ENCODE measurements at regions not wholly inside any gene's neighbourhood (a gene's known extent, or its start where the extent isn't known, plus 50 kb on each side); places are given as distances from the start of the nearest gene placed in this dataset.
"Not testable (repeated sequence)": the region's sequence is repeated elsewhere in the genome, so short reads cannot be mapped to it uniquely, and the experiment has no call there.

DNA sequence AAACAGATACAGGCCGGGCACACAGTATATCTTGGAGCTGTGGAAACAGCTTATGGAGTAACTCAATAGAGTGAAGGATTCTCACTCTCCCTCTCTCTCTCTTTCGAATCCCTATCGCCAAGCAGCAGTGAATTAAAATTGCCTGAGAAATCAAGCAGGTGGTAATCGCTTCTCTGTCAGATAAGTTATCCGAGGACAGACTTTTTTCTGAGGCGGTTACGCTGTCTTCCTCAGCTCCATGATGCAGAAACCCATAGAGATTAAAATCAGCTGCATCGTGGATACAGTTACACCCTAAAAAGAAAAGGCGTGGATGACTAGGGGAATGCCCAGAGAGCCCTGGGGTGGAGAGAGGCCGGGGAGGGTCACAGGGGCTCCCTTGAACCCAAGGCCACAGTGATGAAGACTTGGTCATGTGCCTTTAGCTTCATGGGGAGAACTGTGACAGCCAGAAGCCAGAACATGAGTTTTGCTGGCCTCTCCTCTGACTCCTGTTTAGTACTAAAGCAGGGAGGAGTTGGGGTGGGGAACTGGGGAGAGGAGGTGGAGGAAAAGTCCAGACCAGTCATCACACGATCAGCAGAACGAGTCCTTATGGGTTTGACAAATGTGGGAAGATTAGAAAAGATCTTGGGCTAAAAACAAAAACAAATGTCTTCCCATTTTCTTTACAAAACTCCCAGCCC is 138.8 kb upstream of the JARID2 start:
- no peak for DNase-seq

DNA sequence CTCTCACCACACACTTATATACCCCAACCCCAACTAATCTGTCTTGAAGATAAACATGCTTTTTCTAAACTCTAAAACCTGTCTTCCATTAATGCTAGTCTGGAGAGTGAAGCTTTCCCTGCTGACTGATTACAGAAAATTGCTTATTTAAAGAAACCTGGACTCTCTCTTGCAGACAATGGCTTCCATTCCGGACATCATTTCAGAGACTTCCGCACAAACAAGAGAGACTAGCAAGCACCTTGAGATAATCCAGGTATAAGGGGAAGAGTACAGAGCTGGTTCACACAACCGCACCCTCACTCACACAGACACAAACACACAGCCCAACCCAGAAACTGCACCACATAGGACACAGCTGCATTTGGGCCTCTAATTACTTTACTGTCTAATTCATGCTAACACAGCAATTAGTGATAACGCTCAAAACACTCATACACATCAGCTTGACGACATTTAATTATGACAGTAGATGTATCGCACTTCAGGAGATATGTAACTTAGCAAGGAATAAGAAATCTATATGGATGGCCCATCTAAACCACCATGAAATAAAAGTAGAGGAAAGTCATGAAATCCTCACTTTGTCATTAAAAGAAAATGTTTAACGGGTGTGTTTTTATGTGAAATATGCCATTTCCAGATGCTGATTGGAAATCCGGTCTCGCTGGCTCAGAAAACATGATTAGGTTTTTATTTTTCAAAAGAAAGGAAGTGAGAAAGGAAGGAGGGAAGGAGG is 138.1 kb upstream of the JARID2 start:
- DNase-seq, result no peak

DNA sequence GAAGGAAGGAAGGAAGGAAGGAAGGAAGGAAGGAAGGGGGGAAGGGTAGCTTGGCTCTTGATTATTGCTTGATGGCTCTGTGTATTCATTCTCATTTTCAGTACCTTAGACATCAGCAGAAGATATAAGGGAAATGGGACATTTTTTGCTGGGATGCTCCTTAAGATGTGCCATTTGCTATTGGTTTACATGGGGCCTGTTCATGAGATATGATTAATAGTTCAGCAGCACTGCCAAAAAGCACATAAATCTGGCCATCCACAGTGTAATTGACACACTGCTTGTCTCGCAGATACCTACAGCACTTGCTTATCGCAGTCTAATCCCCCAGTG is 137.5 kb upstream of the JARID2 start:
- DNase-seq, result no peak

DNA sequence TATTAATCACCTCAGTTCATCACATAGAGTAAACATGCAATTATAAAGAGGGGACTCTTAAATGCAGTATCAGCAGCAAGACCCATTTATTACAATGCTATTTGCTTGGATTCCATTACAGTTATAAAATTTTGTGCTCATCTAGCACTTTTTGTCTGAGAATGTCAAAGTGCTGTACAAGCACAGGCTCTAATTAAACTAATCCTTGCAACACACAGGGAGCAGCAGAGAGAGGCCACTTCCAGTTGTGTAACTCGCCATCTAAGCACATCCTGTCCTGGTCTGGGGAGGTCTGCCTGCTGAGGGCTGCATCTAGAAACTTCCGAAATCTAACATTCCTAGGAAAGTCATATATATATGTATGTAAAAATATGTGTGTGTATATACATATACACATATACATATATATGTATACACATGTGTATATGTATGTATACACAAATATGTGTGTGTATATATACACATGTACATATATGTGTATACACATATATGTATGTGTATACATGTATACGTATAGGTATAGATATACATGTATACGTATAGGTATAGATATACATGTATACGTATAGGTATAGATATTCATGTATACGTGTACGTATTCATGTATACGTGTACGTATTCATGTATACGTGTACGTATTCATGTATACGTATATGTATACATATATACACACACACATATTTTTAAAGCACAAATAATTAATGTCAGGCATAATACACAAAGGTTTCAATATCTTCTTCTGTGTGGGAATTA is 136.4 kb upstream of the JARID2 start:
- DNase-seq, result no peak

DNA sequence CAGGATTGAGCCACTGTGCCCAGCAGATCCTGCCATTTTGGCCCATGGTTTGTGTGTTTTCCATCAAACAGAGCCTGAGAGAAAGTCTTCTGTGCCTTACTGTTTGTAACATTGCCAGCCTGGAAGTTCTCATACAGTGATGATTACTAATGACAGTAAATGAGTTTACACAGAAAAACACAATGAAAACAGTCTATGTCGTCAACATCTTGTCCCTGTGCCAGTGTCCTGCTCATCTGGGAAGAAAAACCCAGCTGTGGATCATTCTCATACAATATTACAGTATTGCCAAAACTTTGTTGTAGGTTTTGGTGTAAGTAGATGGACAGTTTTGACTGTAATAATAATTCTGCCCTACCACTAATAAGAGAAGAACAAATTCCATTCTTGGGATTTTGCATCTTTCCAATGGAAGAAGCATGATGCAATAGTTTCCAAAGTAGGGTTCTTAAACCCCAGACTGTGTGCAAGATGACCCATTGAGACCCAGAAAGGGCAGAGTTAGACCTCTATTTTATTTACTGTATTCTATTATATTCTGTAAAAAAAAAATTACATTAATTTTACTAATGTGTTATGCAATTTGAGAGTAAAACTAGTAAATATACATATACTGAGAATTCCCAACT is 135.0 kb upstream of the JARID2 start:
- no peak for DNase-seq

DNA sequence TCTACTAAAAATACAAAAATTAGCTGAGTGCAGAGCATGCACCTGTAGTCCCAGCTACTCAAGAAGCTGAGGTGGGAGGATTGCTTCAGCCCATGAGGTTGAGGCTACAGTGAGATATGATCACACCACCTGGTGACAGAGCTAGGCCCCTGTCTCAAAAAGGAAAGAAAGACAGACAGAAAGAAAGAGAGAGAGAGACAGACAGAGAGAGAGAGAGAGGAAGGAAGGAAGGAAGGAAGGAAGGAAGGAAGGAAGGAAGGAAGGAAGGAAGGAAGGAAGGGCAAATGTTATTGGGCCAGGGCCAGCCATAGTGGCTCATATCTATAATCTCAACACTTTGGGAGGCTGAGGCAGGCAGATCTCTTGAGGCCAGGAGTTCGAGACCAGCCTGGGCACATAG is 134.3 kb upstream of the JARID2 start:
- DNase-seq, result not testable (repeated sequence)

DNA sequence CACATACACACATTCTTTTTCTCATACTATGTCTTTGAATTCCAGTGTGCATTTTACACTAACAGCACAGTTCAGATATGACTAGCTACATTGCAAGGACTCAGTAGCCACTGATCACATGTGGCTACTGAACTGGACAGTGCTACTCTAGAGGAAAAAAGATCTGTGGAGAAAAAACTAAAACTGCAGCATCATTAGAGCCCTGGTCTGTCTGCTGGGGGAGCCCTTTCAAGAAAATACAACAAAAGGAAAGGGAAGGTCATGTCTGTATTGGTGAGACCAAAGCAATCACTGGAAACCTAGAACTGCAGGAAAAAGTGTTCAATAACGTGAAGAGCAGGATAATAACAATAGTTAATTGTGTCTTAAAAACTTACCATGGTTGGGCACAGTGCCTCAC is 132.3 kb upstream of the JARID2 start:
- DNase-seq, result no peak

DNA sequence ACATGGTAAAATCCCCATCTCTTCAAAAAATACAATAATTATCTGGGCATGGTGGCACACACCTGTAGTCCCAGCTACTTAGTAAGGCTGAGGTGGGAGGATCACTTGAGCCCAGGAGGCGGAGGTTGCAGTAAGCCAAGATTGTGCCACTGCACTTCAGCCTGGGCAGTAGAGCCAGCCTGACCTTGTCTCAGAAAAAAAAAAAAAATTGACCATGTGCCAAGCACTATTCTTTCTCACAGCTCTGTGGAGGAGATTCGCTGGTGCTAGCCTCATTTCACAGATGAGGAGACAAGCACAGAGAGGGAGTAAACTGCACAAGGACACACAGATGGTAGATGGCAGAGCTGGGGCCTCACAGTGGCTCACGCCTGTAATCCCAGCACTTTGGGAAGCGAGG is 131.8 kb upstream of the JARID2 start:
- no peak for DNase-seq

DNA sequence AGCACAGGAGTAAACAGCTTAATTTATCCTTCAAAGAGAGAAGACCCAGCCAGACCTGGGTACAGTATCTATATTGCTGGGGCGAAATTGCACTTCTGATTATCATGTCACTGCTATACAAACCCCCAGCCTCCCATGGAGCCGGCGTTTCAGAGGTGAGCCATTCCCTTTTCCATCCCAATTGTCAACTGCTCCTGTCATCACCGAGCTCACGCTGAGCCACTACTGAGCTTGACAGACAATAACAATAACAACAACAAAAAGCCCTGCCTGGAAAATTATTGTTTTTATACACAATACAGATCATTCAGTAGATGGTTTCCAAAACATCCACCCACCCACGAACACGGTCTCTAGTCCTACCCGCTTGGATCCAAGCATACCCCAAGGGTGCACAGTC is 129.0 kb upstream of the JARID2 start:
- no peak for DNase-seq

DNA sequence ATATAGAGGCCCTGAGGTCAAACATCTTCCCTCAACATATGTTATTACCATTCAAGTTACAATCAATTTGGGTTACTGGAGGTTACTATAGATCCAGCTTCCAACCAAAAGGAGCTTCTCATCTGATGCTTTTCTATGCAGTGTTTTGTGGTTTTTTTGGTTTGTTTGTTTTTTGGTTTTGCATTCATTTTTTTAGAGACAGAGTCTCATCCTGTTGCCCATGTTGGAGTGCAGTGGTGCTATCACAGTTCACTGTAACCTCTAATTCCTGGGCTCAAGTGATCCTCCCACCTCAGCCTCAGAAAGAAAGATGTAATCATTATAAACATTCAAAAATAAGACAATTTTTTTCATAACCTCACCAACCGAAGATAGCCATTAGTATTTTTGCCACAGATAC is 124.4 kb upstream of the JARID2 start:
- no peak for DNase-seq

DNA sequence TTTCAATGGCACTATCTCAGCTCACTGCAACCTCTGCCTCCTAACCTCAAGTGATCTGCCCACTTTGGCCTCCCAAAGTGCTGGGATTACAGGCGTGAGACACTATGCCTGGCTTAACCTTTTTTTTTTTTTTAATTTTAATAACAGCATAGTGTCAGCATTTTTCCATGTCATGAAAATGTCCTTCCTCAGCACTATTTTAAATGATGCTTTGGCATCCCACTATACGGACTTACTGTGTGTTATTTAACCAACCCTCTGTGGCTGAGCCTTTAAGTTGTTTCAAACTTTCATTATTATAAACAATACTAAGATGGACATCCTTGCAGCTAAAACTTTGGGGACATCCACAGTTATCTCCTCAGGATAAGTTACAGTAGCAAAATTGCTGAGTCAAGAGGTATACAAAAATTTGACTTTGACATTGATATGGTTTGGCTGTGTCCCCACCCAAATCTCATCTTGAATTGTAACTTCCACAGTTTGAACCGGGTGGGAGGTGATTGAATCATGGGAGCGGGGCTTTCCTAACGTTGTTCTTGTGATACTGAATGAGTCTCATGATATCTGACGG is 123.8 kb upstream of the JARID2 start:
- DNase-seq, result no peak

DNA sequence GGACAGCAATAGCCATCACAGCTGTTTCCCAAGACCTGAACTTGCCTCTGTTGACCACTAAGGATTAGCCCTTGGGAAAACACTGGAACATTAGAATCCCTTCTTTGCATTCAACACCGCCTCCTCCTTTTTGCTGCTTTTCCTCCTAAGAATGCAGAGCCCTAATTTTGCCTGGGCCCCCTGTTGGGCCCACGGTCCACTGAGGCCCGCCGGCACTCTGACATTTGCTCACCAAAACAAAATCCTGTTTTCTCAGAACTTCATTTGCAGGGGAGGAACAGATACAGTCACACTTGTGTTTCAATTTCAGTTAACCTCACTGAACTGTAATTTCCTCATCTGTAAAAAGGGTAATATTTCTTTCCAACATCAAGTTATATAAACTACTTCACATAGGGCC is 116.0 kb upstream of the JARID2 start:
- no peak for DNase-seq

DNA sequence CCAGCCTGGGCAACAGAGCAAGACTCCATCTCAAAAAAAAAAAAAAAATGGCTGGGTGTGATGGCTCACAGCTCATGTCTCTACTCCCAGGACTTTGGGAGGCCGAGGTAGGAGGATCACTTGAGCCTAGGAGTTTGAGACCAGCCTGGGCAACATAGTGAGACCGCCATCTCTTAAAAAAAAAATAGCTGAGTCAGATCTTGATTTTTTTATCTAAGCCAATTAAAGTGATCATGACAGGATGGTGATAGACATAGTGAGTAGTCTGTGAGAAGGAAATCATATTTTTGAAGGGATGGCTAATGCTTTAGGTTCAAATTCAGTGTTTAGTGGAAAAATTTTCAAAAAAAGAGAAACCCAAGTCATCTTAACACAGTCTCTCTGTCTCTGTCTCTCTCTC is 114.6 kb upstream of the JARID2 start:
- DNase-seq, result no peak

DNA sequence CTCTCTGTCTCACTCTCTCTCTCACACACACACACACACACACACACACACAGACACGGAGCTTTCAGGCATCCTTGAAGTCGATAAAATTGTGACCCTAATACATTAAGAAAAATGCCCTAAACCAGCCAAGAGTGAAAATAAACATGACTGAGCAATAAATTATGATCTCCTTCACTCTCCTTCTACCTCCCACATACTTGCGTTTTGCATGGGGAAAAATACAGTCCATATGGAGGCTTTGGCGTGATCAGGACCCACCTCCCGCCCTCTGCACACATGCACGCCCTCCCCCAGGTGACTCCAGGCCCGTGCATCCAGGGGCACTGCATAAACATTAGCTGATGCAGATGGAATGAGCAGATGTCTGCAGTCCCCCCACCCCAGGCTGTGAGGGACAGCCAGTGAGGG is 114.2 kb upstream of the JARID2 start:
- DNase-seq, result no peak

DNA sequence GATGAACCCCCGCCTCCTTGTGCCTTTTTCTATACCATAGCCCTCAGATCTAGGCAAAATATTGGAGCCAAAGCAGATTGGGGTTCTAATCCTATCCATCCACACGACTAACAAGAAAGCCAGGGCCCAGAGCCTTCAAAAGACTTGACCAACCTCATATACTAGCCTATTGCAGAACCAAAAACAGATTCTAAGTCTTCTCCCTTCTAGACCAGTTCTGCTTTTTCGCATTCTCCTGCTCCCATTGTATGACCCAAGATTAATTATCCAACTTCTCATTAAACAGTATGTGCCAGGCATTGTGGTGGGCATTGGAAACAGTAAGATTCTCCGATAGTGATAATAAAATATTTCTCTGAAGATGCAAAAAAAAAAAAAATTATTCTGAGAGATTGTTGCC is 113.7 kb upstream of the JARID2 start:
- no peak for DNase-seq

DNA sequence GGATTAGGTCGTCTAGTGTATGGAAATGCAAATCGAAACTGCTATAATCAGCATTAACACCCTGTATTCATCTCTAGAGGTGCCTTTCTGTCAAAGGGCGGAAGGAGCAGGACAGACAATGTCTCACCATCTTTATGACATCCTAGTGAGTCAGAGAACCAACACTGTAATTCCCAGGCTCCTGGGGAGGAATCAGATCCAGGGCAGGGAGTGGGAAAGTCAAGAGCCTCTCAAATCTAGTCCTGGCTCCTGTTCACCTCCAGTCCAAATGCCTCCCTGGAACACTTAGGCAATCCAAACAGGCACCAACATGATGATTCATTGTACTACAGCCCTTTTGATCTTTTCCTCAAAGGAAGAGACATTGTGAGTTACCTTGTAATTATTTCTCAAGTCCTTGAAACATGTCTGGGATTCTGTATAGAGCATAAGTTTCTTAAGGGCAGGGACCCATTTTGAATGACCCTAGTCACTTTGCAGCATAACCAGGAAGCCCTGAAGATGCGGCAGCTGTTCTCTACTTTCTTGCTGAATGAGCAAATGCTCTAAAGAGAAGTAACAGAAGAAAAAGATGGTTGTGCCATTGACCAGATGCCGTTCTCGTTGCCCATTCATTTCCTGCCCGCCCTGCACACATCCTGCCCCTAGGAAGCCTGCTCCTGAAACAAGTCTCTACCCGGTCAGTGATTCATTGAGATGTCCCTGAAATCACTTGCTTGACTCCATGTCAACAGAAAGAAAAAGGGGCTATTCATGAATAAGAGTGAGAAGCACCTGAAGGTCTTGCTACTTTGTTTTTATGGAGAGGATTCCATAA is 112.8 kb upstream of the JARID2 start:
- no peak for DNase-seq

DNA sequence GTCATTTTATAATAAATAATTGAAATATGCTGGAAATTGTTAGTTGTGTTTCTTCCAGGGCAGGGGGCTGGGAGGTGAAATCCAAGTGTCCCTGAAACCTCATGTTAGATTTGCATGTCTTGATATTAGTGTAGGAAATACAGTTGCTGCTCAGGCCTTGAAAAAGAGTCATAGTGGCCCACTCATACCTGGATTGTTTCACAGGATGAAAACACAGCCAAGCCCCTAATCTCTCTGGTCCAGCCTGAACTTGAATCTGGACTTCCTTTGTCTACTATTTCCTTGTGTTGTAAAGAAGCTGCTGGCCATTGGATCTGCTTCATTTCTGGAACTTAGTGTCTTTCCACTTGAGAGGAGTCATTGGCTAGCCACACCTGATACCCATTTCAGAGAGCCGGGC is 108.8 kb upstream of the JARID2 start:
- no peak for DNase-seq

DNA sequence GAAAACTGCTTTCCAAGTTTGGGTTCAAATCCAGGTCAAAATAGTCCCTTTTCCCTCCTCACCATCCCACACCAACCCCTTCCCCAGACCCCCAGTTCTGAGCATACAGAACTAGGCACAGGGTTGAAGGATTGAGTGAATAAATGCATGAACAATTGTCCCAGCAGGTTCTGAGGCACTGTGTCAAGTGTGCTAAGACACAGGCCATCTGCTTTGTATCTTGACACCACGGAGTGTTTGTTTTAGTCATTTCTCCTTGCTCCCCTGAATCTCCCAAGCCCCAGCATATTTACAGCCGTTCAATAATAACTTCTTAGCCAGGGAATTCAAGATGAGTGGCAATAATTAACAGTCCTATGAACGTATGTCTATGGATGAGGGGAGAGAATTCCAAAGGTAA is 102.8 kb upstream of the JARID2 start:
- no peak for DNase-seq

DNA sequence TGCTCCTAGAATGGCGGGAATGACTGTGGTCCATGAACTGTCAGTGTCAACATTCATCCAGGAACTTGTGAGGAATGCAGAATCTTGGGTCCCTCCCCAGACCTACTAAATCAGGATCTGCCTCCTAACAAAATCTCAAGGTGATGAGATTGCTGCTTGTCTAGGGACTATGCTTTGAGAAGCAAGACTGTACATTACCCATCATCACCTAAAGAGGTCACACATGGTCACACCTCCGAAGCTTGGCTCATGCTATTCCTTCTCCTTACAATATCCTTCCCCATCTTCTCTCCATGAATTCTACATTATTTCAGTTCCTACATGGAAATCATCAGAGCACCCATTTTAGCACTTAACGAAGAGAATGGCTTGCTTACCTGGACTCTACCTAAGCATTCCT is 102.3 kb upstream of the JARID2 start:
- DNase-seq, result no peak

DNA sequence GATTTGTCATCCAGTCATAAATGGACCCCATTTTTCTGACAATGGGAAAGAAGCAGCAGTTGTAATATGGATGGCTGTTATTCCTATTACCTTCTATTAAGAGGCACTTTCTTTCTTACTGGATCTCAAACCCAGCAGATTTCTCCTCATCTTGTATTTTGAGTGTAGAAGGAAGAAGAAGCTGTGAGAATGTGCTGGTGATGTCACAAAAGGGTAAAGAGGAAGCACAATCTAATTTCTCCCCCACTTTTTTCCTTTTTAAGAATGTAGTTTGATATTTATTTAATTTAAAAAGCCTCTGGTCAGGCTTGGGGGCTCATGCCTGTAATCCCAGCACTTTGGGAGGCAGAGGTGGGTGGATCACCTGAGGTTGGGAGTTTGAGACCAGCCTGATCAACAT is 100.0 kb upstream of the JARID2 start:
- DNase-seq, result no peak

DNA sequence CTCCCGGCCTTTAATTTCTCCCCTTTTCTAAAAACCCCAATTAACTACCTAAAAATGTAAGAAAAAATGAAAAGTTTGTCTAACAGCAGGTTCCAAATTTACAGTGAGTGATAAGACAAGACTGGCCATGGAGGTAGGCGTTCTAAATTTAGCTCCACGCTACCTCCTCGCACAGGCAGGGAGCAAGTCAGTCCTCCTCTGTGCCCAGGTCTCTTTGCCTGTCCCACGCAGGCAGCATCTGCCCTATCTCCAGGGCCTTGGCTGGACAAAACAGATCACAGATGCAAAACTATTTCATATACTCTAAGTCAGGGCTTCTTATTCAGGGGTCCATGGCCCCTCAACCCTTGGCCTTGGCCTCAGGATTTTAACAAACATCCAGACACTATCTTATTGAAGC is 98.0 kb upstream of the JARID2 start:
- no peak for DNase-seq

All from nucleus accumbens (tissue), 56 donors.